ENCODE measurements at regions not wholly inside any gene's neighbourhood (a gene's known extent, or its start where the extent isn't known, plus 50 kb on each side); places are given as distances from the start of the nearest gene placed in this dataset.

GRCh38 chr4:132026166-132026565, 1122.9 kb upstream of the PCDH10 start:
- no peak for TF ChIP-seq POLR2A (IDR thresholded peaks at IDR 0.05; ENCODE audit: low read length)
- TF ChIP-seq GATA1 (IDR thresholded peaks at IDR 0.05; ENCODE audit: low read depth, low read length): no peak
